ENCODE measurements at regions not wholly inside any gene's neighbourhood (a gene's known extent, or its start where the extent isn't known, plus 50 kb on each side); places are given as distances from the start of the nearest gene placed in this dataset.

- TF ChIP-seq, protein P1, sequence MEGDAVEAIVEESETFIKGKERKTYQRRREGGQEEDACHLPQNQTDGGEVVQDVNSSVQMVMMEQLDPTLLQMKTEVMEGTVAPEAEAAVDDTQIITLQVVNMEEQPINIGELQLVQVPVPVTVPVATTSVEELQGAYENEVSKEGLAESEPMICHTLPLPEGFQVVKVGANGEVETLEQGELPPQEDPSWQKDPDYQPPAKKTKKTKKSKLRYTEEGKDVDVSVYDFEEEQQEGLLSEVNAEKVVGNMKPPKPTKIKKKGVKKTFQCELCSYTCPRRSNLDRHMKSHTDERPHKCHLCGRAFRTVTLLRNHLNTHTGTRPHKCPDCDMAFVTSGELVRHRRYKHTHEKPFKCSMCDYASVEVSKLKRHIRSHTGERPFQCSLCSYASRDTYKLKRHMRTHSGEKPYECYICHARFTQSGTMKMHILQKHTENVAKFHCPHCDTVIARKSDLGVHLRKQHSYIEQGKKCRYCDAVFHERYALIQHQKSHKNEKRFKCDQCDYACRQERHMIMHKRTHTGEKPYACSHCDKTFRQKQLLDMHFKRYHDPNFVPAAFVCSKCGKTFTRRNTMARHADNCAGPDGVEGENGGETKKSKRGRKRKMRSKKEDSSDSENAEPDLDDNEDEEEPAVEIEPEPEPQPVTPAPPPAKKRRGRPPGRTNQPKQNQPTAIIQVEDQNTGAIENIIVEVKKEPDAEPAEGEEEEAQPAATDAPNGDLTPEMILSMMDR (IDR thresholded peaks at IDR 0.05): no peak
Measured at GRCh38 chr5:32880796-32881195, 169.7 kb downstream of the NPR3 start.

- TF ChIP-seq, protein P1 (IDR thresholded peaks at IDR 0.05): no peak
Measured at GRCh38 chr5:32887390-32887789, 176.3 kb downstream of the NPR3 start.

DNA sequence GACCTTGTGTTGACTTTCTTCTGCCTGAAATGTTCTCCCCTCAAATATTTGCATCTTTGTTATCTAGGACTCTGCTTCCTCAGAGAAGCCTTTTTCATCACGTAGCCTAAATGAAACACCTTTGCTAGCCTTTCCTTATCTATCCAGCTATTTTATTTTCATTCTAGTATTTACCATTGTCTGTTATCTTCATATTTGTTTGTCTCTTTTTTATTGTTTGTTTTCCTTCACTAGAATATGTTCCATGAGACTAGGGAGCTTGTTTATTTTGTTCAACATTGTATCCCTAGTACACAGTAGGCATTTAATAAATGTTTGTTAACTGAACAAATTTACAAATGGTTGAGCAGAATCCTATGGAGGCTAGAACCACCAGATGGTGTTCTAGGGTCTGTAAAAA lies 178.0 kb downstream of the NPR3 start:
- TF ChIP-seq, protein P1 (IDR thresholded peaks at IDR 0.05): no peak

GRCh38 chr5:32903613-32904012 lies 192.5 kb downstream of the NPR3 start:
- TF ChIP-seq, protein P1 (IDR thresholded peaks at IDR 0.05): no peak

DNA sequence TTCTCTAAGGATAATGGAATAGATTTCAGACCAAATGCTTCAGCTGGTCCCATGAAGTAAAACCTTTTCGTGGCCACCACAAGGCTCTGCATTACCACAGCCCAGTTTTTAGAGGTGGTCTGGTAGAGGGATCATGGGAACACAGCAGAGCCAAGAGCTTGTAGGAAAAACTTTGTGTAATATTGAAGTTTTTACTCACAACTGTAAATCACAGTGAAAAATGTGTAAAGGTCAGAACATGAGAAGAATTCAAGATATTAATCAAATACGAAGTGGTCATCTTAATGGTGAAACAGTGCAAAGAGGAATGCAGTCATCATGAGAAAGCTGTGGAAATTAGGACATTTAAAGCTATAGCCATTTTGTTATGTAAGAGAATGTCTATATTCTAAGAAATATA lies 197.5 kb downstream of the NPR3 start:
- TF ChIP-seq, protein P1 (IDR thresholded peaks at IDR 0.05): no peak

DNA sequence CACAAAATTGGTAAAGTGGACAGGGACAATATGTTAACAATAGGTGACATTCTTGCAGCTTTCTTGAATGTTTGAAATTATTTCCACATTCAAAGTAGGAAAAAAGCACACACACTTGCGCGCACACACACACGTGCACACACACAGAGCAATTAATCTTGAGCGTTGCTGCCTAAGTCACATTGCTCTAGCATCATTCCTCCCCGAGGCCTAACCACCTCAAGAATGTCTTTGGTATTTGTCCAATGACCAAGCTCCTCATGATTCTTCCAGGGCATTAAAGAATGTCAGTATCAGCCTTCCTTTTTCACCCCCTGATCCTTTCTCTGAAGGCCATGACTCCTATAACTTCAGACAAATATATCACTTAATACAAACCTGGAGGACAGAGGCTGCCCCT lies 198.1 kb downstream of the NPR3 start:
- TF ChIP-seq, protein P1 (IDR thresholded peaks at IDR 0.05): no peak

- TF ChIP-seq, protein P1 (IDR thresholded peaks at IDR 0.05): peak; percentile 88
Measured at GRCh38 chr5:32916648-32917047, 205.5 kb downstream of the NPR3 start.

- TF ChIP-seq, protein P1 (IDR thresholded peaks at IDR 0.05): no peak
Measured at GRCh38 chr5:32928761-32929160, 217.6 kb downstream of the NPR3 start.
